Stimulated activated CD4-positive, alpha-beta T cell treated with anti-CD3 and anti-CD28 coated beads, Interleukin-4, amount 100 ng/mL, for 4 hours (primary cell): ENCODE measurements at regions not wholly inside any gene's neighbourhood (a gene's known extent, or its start where the extent isn't known, plus 50 kb on each side); places are given as distances from the start of the nearest gene placed in this dataset.
A peak's percentile ranks its signal among the peaks of the same experiment; 100 is the strongest.

ENCODE experiments used
- DNase-seq, 2 experiments: peaks; one replicate each; pipeline ENCODE4 v3.0.0-alpha.2; 2020

DNA sequence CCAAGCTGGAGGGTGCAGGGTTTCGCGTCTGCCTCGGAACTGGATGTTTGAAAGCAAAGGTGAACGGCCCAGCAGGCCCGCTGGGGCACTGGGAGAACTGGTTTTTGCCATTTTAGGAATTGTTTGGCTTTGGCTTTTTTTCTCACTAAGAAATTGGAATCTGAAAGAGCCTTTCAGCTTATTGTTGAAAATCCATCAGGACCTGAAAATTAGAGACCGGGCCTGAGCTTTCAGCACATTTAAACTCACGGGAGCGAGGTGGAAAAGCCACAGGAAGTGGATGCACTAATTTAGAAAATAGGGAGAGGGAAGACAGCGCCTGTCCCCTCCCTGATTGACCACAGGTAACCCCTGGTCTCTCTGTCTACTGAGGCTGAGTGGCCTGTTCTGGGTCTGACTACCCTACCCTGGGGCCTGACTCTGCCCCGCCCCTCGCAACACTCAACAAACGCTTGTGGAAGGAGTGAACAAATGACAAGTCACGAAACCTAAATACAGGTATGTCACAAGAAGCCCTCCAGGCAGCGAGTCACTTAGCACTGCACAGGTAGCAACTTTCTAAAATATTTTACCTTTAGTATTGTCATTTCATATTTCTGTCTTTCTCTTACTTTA lies 100.3 kb upstream of the MBOAT2 start:
- no peak for DNase-seq

DNA sequence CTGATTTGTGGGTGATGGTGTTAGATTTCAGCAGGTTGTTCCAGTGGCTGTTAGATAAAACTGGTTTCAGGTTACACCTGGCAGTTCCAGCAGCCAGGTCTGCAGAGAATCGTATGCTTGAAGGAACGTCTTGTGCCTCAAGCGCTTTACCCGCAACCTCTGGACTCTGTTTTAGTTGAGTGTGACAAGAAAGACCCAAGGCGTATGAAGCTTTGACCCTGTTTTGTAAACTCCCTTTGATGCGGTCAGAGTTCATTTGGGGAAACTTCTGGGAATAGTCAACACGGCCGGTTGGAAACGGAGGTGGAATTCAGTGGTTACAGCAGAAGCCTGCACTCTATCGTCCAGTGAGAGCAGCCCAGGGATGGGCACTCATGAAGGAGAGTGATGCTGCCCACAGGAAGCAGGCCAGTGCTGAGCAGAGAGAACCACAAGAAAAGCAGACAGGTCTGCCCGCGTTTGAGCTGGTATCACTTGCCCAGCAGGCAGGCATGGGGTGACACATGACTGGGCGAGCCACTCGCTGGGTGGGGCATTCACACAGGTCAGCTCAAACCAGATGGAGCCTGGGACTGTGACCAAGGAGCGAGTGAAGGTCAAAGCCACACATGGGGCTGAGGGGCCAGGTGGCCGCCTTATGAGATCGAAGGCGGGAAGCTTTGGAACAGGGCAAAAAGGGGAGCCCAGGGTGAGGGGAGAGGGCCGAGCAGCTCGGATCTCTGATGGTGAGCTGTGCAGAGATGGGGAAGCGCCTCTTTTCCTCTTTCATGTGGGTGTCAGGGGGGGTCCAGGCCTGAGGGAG lies 99.6 kb upstream of the MBOAT2 start:
- no peak for DNase-seq

DNA sequence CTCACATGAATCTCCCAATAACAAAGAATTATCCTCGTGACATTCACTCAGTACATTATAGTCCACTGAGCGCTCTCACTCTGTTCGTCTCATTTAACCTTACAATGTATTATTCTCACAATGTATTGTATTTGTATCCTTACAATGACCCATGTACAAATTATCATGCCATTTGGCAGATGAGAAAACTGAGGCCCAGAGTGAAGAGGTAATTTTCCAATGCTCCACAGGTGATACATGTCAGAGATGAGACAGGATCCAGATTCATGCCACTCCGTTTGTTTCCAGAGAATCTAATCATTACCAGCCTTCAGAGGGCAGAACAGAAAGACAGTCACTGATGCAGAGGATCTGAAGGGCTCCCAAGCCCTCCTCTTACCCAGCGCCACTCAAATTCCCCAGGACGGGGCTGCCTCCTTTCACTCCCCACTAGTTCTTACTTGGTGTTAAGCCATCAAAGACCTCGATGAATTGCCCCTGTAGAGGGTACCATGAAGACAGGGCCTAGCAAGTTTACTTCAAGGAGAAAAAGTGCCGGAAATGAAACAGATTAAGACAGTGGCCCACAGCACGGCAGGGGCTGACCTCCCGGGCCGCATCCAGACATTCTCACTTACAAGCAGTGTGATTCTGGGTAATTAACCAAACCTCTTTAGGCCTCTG lies 98.4 kb upstream of the MBOAT2 start:
- DNase-seq: no peak

DNA sequence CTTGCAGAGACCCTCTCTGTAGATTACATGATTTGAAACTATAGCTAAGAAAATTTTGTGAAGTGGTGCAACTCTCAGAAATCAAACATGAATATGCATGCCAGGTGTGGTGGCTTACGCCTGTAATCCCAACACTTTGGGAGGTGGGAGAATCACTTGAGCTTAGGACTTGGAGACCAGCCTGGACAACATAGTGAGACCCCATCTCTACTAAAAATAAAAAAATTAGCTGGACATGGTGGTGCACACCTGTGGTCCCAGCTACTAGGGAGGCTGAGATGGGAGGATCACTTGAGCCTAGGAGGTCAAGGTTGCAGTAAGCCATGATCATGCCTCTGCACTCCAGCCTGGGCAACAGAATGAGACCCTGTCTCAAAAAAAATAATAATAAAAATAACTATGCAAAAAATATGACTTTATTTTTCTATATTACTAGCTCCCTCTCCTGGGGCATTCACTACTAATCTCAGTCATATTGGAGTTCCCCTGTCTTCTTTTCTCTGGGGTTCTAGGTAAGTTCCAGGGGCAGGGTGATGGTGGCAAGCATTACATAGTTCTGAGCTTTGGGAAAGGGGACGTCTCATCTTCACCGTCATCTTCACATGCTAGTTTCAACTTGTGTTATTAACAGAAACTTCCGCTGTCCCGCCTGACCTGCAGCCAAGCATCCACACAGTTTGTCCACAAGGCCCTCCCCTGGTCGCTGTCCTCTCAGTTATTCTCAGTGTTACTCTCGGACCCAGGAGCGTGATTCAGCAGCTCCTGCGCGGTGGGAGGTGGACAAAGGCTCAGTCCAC lies 96.8 kb upstream of the MBOAT2 start:
- no peak for DNase-seq

DNA sequence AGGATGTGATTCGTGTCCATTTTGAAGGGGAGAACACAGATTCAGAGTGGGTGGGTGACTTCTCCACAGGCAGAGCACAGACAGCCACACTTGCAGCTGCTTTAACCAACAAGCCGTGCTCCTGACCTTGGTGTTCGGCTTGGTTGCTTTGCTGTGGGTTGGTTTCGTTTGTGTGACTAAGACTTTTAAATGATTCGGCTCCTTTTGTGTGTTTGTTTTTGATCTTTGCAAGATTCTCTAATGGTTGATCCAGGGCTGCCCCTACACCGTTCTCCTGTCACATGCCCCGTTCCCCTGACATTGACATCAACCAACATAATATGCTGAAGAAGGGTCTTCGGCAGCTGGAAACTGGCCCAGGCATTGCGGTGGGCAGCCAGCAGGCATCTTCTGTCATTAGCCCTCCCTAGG lies 95.9 kb upstream of the MBOAT2 start:
- DNase-seq: peak in 1 of 2 experiments; percentile 7

DNA sequence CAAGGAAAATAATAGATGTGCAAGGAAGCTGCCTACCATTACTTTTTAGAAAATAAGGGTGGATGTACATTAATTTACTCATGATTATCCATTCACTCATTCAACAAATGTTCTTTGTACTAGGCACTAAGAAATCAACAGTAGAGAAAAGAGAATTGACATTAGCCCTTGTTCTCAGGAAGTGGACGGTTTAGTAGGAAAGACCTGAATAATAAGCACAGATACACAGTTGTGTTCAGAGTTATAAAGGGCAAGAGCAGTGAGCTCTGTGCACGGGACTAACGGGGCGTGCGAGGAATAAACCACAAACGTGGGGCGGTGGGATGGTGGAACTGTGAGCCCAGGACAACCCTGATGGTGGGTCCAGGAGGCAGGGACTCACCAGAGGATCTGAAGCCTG lies 94.4 kb upstream of the MBOAT2 start:
- no peak for DNase-seq

DNA sequence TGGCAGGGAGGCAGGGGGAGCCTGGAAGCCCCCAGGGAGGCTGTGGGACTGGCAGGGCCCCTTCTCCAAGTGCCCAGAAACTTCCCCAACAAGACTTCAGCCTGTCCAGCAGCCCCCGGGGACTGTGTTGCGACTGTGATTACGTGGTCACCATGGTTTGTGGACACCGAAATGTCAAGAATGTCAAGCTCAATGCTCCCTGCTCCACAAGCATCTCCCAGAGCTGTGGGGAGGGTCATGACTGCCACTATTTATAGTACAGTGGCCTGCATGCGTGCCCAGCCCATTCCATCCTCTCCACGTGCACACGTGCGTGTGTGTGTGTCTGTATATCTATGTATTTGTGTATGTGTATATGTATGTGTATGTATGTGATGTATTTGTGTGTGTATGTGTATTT lies 93.8 kb upstream of the MBOAT2 start:
- no peak for DNase-seq

DNA sequence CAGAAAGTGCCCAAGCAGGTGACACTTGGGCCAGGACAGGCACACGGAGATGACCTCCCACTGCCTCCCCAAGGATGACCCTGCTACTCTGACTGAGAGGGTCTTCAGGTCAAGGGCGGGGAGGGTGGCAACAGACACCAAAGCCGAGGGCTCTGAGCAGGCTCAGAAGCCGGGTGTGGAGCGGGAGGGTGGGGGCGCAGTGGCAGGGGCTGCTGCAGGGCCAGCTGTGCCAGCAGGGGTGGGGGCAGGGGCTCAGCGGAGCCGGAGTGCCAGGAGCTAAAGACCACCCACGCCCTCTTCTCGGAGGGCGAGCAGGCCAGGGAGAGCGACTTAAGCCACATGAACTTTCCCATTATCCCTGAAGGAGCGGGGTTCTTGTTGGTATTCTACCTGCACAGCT lies 93.3 kb upstream of the MBOAT2 start:
- DNase-seq: no peak

DNA sequence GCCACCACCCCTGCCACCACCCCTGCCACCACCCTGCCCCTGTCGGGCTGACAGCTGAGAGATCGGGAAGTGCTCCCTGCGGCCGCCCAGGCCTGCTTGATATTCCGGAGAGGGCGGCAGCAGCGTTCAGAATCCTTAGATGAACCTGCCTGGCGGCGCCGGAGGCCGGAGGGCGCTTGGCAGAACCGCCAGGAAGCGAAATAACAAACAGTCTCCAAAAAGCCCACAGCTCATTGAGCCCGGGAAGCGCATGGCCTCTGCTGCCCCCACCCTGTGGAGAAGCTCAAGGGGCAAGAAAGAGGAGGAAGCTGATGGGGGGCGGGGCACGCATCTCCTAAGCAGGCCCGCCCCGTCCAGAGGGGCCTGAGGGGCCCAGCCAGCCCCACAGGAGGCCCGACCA lies 92.2 kb upstream of the MBOAT2 start:
- DNase-seq: no peak

DNA sequence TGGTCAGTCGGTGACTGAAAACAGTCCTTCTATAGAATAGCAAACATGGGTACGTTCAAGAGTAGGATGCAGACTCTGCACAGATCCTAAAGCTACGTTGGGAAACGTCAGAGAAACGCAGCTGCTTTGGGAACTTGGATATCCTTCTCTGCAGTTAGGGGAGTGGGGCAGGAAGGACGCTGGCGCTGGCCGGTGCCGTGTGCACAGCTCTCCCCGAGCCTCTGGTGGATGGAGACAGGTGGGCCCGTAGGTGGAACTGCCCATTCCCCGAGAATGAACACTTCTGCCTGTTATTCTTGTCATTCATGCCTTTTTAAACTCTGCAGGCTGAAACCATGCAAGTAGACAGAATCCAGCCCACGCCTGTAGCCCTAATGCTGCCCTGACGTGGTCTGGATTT lies 91.7 kb upstream of the MBOAT2 start:
- no peak for DNase-seq

DNA sequence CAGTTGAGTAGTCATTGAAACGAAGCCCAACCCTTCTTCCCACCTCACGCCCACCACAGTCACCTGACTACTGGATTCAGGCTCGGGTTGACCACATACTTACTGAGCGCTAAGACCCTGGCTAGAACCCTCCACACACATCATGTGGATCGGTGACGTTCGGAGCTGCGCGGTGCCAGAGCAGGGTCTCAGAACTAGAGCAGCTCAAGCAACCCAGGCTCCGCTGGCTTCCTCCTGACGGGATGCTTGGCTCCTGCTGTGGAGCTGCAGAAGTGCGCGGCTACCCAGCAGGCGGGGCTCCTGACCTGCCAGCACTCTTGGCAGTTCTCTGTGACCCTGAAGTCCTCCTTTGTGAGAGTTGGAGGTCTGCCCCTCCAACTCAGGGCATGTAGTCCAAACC lies 90.6 kb upstream of the MBOAT2 start:
- no peak for DNase-seq

DNA sequence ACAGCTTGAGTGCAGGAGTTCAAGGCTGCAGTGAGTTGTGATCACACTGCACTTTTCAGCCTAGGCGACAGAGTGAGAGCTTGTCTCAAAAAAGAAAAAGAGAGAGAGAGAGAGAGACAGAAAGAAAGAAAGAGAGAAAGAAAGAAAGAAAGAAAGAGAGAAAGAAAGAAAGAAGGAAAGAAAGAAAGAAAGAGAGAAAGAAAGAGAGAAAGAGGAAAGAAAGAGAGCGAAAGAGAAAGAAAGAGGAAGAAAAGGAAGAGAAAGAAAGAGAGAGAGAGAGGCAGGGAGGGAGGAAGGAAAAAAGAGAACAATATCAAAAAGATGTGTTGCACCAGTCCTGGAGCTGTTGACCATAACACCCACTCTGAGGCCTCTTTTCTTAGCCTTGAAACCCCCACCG lies 89.8 kb upstream of the MBOAT2 start:
- DNase-seq: no peak

DNA sequence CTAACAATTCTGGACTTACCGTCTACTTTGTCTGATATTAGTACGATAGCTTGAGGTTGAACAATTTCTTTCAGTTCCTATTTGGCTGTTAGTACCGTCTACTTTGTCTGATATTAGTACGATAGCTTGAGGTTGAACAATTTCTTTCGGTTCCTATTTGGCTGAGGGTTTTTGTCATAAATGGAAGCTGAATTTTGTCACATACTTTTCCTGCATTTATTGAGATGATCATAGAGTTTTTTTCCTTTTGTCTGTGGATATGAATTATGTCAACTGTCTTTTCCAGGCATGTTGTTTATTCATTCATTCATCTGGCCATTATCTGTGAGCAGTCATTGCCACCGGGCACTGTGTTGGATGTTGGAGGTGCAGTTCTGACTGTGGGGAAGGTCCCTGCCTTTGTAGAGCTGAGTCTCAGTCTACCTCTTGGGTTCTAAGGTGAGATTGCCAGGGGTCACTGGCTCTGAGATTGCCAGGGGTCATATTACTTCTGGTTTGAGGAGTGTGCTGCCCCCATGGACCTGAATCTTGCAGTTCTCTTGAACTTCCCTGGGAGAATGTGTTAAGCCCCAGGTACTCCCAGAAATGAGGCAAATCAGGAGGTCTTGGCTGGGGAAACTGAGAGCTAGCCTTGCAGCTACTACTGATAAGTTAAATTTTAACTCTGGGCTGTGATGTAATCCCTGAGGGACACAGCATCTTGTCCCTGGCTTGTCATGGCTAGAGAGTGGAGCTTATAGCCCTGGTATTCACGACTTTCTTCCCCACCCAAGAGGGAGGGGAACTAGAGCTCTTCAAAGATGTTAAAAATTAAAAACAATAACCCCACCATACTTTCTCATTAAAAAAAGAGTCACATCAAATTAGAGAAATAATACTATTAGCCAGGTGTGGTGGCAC lies 89.1 kb upstream of the MBOAT2 start:
- DNase-seq: no peak

DNA sequence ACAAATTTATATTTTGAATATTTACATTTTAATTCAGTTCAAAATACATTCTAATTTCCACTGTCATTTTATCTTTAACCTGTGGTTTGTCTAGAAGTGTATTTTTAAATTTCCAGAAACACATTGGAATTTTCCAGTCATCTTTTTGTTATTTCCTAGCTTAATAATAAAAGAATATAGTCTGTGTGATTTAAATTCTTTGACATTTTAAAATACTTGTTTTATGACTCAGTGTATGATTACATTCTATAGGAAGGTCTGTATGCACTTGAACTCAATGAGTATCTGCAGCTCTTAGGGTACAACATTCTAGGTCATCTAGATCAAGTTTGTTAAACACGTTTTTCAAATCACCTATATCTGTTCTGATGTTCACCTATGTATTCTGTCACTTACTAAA lies 88.3 kb upstream of the MBOAT2 start:
- no peak for DNase-seq

DNA sequence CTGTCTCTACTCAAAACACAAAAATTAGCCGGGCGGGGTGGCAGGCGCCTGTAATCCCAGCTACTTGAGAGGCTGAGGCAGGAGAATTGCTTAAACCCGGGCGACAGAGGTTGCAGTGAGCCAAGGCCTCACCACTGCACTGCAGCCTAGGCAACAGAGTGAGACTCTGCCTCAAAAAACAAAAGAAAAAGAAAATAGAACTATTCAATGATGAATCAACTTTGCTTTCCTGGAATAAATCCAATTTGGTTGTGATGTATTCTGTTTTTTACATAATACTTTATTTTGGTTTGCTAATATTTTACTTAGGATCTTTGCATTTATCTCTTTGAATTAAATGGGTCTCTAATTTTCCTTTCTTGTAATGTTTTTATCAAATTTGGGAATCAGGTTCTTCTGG lies 86.3 kb upstream of the MBOAT2 start:
- DNase-seq: no peak

DNA sequence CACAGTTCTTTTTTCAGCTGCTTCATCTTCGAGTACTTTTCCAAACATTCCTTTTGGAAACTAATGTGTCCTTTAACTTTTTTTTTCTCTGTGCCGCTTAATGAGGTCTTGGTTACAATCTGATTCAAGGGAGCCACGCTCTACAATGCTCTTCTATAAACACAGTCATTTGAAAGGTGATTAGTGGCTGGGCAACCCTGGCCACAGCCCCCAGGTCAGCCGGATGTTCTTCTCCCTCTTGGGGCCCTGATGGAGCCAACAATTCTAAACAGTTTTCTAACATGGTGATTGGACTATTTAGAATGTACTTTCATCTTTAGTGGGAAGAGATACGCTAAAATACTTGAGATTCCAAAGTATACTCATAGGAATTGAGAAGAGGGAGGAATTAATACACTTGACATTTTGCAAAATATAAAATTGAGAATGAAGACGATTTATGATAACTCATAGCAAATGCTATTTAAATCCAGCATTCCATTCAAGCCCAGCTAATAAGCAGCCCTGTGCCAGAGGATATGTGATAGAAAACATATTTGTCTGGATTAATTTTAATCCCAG lies 83.7 kb upstream of the MBOAT2 start:
- DNase-seq: no peak

DNA sequence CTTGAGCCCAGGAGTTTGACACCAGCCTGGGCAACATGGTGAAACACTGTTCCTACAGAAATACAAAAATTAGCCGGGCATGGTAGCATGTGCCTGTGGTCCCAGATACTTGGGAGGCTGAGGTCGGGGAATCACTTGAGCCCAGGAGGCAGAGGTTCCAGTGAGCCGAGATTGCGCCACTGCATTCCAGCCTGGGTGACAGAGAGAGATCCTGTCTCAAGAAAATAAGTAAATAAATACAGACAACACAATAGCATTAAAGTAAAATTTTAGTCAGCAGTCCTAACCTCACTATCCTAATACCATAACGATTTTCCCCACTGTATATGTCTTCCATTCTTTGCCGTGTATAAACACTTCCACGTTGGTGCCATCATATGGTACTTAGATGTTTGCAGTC lies 83.0 kb upstream of the MBOAT2 start:
- DNase-seq: no peak

DNA sequence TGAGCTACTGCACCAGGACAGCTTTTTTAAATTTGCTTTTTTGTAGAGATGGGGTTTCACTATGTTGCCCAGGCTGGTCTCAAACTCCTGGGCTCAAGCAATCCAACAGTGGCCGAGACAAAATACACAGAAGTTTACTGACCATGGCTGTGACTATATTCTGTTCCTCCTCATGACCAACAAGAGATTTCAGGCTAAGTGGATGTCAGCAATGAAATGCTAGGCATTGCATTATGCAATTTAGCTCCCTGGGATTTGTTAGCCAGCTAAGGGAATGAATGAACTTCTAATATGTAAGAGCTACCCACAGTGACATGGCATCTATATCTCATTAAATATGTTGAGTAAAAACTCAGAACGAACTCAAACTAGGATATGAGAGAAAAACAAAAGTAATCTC lies 81.9 kb upstream of the MBOAT2 start:
- no peak for DNase-seq

DNA sequence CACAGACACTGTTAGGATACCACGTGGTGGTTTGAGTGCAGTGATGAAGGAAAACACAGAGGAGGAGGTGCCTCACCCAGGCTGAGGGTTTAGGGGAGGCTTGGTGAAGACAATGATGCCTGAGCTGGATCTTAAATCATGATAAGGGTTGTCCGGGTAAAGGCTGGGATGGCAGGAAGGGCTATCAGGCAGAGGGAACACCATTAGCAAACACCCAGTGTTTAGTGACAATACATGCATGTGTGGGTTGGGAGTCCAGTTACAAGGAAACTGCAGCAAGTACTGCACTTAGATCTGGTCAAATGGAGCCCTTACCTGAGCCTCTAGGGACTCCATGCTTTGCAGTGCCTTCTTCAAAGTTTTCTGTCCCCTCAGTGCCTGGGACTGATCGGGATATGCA lies 79.8 kb upstream of the MBOAT2 start:
- DNase-seq: no peak

DNA sequence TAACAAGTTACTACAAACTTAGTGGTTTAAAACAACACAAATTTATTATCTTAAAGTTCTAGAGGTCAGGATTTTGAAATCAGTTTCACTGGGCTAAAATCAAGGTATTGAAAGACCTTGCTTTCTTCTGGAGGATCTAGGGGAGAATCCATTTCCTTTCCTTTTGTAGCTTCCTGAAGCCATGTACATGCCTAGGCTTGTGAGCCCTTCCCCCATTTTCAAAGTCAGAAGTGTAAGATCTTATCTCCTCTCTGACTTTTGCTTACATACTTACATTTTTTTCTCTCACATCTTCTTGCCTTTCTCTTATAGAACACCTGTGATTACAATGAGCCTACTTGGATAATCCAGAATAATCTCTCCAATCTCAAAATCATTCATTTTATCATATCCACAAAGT lies 78.7 kb upstream of the MBOAT2 start:
- DNase-seq: no peak

DNA sequence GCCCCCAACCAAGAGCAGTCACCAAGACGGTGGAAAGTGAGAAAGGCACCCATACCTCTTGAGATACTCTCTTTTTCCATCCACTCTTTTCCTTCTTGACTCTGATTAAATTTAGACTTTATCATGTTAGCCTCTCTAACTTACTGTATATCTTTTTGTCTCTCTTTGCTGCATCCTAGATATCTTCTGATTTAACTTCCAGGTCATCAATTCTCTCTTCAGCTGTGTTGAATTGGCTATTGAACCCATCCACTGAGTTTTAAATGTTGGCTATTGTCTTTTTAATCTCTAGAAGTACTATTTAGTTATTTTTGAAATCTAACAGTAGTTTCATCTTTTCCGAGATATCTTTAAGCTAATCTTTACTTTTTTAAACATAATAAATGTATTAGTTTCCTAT lies 78.3 kb upstream of the MBOAT2 start:
- DNase-seq: no peak

DNA sequence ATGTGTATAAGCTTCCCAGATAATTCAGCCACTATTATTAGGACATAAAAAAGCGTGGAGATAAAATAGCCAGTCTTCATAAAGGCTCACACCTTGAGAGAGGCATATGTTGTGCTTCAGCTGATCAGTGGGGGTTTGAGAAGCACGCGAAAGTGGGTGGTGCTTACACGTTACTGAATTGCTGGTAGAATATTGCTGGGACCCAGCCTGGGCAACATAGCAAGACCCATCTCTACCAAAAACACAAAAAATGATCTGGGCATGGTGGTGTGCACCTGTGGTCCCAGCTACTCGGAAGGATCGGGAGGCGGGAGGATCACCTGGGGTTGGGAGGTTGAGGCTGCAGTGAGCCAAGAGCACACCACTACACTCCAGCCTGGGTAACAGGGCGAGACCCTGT lies 74.9 kb upstream of the MBOAT2 start:
- no peak for DNase-seq
